ENCODE measurements at regions not wholly inside any gene's neighbourhood (a gene's known extent, or its start where the extent isn't known, plus 50 kb on each side); places are given as distances from the start of the nearest gene placed in this dataset.

- DNase-seq (ENCODE audit: low read depth, low spot score), result no peak
- peak; percentile 23 for FAIRE-seq
These were observed 110.5 kb downstream of the ASCL4 start for GRCh38 chr12:107884769-107885694.

GRCh38 chr12:107888789-107889188 is 114.3 kb downstream of the ASCL4 start:
- Histone ChIP-seq H3K4me1 (ENCODE audit: control insufficient read depth, extremely low read depth, insufficient read depth, low read length) (no peaks in the 10 kb centered on the region), H3K36me3 (ENCODE audit: control insufficient read depth in 2 of 2, extremely low read depth in 1 of 2, insufficient read depth in 2 of 2, low read length in 2 of 2) (no peaks in the 10 kb centered on the region), H3K27ac (ENCODE audit: control insufficient read depth, insufficient read depth, low read length) (no peak overlapping the region), H3K9ac (ENCODE audit: control insufficient read depth, extremely low read depth, insufficient read depth, low read length) (no peak overlapping the region), H3K4me2 (ENCODE audit: control insufficient read depth, extremely low read depth, insufficient read depth, low read depth, low read length) (no peak overlapping the region), H2AFZ (ENCODE audit: control insufficient read depth, low read length) (no peak overlapping the region), H3K27me3 (ENCODE audit: control insufficient read depth, extremely low read depth, insufficient read depth, low read length) (peaks cover 4% of the 10 kb centered on the region), H3K79me2 (ENCODE audit: control insufficient read depth, insufficient read depth, low read length) (no peaks in the 10 kb centered on the region), H3K4me3 (ENCODE audit: control insufficient read depth in 2 of 3, extremely low read depth in 1 of 3, insufficient read depth in 2 of 3, low read depth in 1 of 3, low read length in 3 of 3) (no peak overlapping the region), H3K9me3 (ENCODE audit: control insufficient read depth, low read depth, low read length) (no peaks in the 10 kb centered on the region), H4K20me1 (ENCODE audit: control insufficient read depth, extremely low read depth, insufficient read depth, low read length) (no peaks in the 10 kb centered on the region), H3K9me1 (ENCODE audit: control insufficient read depth, extremely low read depth, insufficient read depth, low read length) (no peaks in the 10 kb centered on the region)
- no peak for FAIRE-seq
- TF ChIP-seq EZH2 (IDR thresholded peaks at IDR 0.05; ENCODE audit: low read length), result no peak
- no peak for TF ChIP-seq CTCF (optimal IDR thresholded peaks at IDR 0.05 in 1 of 3, IDR thresholded peaks at IDR 0.05 in 1 of 3, conservative IDR thresholded peaks at IDR 0.05 in 1 of 3; ENCODE audit: extremely low read depth in 1 of 3, insufficient read depth in 2 of 3, low read length in 3 of 3)
- DNase-seq (ENCODE audit: low read depth, low spot score), result no peak
- dilution Hi-C loops (cut with MboI; ENCODE audit: extremely low pct_ligation_motif_present, low sequenced_read_pairs), result no loop called here

More at GRCh38 chr12:107884769-107885694, 110.5 kb downstream of the ASCL4 start:
- Histone ChIP-seq H3K9me1 (ENCODE audit: control insufficient read depth, extremely low read depth, insufficient read depth, low read length) (no peaks in the 10 kb centered on the region), H3K4me1 (ENCODE audit: control insufficient read depth, extremely low read depth, insufficient read depth, low read length) (no peaks in the 10 kb centered on the region), H3K9ac (ENCODE audit: control insufficient read depth, extremely low read depth, insufficient read depth, low read length) (no peak overlapping the region), H2AFZ (ENCODE audit: control insufficient read depth, low read length) (no peak overlapping the region), H3K79me2 (ENCODE audit: control insufficient read depth, insufficient read depth, low read length) (no peaks in the 10 kb centered on the region), H3K27me3 (ENCODE audit: control insufficient read depth, extremely low read depth, insufficient read depth, low read length) (peaks cover 4% of the 10 kb centered on the region), H3K9me3 (ENCODE audit: control insufficient read depth, low read depth, low read length) (no peaks in the 10 kb centered on the region), H3K27ac (ENCODE audit: control insufficient read depth, insufficient read depth, low read length) (no peak overlapping the region), H3K4me3 (ENCODE audit: control insufficient read depth in 2 of 3, extremely low read depth in 1 of 3, insufficient read depth in 2 of 3, low read depth in 1 of 3, low read length in 3 of 3) (no peak overlapping the region), H3K4me2 (ENCODE audit: control insufficient read depth, extremely low read depth, insufficient read depth, low read depth, low read length) (no peak overlapping the region), H4K20me1 (ENCODE audit: control insufficient read depth, extremely low read depth, insufficient read depth, low read length) (no peaks in the 10 kb centered on the region), H3K36me3 (ENCODE audit: control insufficient read depth in 2 of 2, extremely low read depth in 1 of 2, insufficient read depth in 2 of 2, low read length in 2 of 2) (no peaks in the 10 kb centered on the region)
- no peak for TF ChIP-seq EZH2 (IDR thresholded peaks at IDR 0.05; ENCODE audit: low read length)
- TF ChIP-seq CTCF (optimal IDR thresholded peaks at IDR 0.05 in 1 of 3, IDR thresholded peaks at IDR 0.05 in 1 of 3, conservative IDR thresholded peaks at IDR 0.05 in 1 of 3; ENCODE audit: extremely low read depth in 1 of 3, insufficient read depth in 2 of 3, low read length in 3 of 3), result peak; percentile 71 to 76 (median 72)
- dilution Hi-C loops (cut with MboI; ENCODE audit: extremely low pct_ligation_motif_present, low sequenced_read_pairs), result no loop called here
